ENCODE measurements at regions not wholly inside any gene's neighbourhood (a gene's known extent, or its start where the extent isn't known, plus 50 kb on each side); places are given as distances from the start of the nearest gene placed in this dataset.
A peak's percentile ranks its signal among the peaks of the same experiment; 100 is the strongest.

DNA sequence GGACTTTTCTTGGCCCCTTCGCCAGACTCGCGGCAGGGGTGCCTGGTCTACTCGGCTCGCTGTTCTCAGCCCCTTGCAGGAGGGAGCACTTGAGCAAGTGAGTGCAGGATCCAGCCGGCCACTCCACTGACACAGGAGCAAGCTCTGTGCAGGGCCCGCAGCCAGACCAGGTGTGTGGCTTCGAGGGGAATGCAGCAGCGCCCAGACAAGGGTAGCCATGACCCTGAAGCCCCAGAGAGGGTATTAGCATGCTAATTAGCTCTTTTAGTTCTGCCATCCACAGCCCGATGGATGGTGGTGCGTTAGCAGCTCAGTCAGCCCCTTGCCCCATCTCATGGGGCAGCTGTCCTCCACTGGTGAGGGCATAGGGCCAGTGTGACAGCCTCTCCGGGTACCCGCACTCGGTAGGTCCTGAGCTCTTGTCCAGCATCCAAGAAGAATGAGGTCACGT lies 103.2 kb upstream of the HS6ST1 start:
- Histone ChIP-seq H3K4me1 (peaks cover 0 to 8% (median 0%) of the 10 kb centered on the region in 3 donors), H3K36me3 (no peaks in the 10 kb centered on the region), H3K9me3 (peaks cover 0 to 18% (median 0%) of the 10 kb centered on the region in 3 donors), H3K27ac (no peak overlapping the region), H3K27me3 (no peaks in the 10 kb centered on the region), H3K4me3 (no peak overlapping the region)
- ATAC-seq: no peak
- 80 to 90% methylated on average over 1 to 2 of the region's 15 CpGs for WGBS, 2 donors (ENCODE audit: low coverage in 1 of 2)
- TF ChIP-seq POLR2A (IDR thresholded peaks at IDR 0.05): no peak
- no peak for TF ChIP-seq POLR2AphosphoS5 (IDR thresholded peaks at IDR 0.05)
- TF ChIP-seq, protein P1, sequence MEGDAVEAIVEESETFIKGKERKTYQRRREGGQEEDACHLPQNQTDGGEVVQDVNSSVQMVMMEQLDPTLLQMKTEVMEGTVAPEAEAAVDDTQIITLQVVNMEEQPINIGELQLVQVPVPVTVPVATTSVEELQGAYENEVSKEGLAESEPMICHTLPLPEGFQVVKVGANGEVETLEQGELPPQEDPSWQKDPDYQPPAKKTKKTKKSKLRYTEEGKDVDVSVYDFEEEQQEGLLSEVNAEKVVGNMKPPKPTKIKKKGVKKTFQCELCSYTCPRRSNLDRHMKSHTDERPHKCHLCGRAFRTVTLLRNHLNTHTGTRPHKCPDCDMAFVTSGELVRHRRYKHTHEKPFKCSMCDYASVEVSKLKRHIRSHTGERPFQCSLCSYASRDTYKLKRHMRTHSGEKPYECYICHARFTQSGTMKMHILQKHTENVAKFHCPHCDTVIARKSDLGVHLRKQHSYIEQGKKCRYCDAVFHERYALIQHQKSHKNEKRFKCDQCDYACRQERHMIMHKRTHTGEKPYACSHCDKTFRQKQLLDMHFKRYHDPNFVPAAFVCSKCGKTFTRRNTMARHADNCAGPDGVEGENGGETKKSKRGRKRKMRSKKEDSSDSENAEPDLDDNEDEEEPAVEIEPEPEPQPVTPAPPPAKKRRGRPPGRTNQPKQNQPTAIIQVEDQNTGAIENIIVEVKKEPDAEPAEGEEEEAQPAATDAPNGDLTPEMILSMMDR (IDR thresholded peaks at IDR 0.05): no peak
- no peak for TF ChIP-seq EP300 (IDR thresholded peaks at IDR 0.05)

DNA sequence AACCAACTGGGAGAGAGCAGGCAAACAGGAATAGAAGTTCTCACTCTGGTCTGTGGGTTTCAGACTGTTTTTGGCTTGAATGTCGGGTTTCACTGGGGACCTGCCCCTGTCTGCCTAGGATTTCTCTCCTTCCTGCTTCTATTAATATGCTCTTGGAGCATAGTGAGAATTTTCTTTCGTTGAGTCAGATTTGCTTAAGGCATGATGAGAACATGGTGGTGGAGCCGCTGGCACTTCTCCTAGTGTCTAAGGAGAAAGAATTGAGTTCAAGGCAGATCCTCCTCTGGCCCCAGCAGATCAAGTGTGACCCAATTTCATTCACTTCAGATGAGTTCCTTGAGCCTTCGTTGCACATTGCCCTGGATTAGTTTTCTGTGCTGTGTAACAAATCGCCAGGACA lies 103.9 kb upstream of the HS6ST1 start:
- Histone ChIP-seq H3K27ac (no peak overlapping the region), H3K4me1 (peaks cover 0 to 8% (median 0%) of the 10 kb centered on the region in 3 donors), H3K4me3 (no peak overlapping the region), H3K27me3 (no peaks in the 10 kb centered on the region), H3K36me3 (no peaks in the 10 kb centered on the region), H3K9me3 (peaks cover 0 to 18% (median 0%) of the 10 kb centered on the region in 3 donors)
- WGBS, 2 donors (ENCODE audit: low coverage in 1 of 2): 70 to 71% methylated on average over 5 of the region's 5 CpGs
- peak; percentile 36 for ATAC-seq
- TF ChIP-seq EP300 (IDR thresholded peaks at IDR 0.05): no peak
- TF ChIP-seq, protein P1 (IDR thresholded peaks at IDR 0.05): no peak
- no peak for TF ChIP-seq POLR2AphosphoS5 (IDR thresholded peaks at IDR 0.05)
- no peak for TF ChIP-seq POLR2A (IDR thresholded peaks at IDR 0.05)

DNA sequence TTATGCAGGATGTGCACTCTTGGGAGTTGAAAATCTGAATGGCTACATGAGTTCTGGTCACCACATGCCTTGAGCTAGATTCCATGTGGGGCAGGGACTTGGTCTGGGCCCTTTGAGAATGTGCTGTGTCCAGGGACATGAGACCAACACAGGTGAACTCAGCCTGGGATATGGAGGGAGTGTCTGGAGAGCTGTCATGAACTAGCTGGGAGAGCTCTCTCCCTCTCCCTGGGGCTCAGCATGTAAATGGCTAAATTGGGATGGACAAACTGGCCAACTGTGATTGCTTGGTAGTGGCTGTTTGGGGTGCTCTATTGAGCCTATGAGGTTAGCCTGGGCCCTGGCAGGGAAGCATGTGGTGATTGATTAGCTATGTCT lies 105.1 kb upstream of the HS6ST1 start:
- ATAC-seq: no peak
- Histone ChIP-seq H3K9me3 (peaks cover 0 to 18% (median 0%) of the 10 kb centered on the region in 3 donors), H3K27ac (no peak overlapping the region), H3K27me3 (no peaks in the 10 kb centered on the region), H3K4me3 (no peak overlapping the region), H3K36me3 (no peaks in the 10 kb centered on the region), H3K4me1 (peaks cover 0 to 8% (median 0%) of the 10 kb centered on the region in 3 donors)
- TF ChIP-seq POLR2AphosphoS5 (IDR thresholded peaks at IDR 0.05) (no peak), POLR2A (IDR thresholded peaks at IDR 0.05) (no peak), EP300 (IDR thresholded peaks at IDR 0.05) (no peak)
- TF ChIP-seq, protein P1 (IDR thresholded peaks at IDR 0.05): no peak

DNA sequence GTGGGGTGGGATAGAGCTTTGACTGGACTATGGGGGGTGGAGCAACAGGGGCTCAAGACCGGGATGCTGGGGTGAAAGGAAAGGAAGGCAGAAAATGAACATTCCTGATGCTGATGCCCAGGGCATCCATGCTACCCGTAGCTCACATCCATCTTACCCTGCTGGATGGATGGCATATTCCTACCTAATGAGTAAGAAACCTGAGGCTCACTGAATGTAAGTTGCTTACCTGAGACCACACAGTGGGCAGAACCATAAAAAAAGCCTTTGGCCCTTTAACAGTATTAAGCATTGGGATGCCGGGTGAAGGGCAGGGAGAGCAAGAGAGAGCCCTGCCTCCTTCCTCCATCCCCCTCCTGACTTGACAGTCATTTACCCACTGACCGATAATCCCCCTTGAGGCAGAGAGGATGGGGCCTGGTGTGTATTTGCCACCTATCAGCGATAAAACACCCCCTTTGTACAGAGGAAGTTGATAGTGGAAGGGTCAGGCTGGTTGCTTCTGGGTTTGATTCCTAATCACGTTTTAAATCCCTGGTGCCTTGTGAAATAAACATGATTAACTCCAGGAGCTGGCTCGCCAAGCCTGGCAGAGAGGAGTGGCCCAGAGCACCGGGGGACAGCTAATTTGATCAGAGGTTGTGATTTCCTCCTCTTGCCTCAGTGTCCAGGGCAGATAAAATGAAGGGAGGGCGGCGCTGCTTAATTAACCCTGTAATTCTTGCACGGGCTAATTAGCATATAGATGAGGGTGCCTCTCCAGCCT lies 105.9 kb upstream of the HS6ST1 start:
- no peak for TF ChIP-seq POLR2A (IDR thresholded peaks at IDR 0.05)
- WGBS, 2 donors (ENCODE audit: low coverage in 1 of 2): 68 to 97% methylated on average over 6 to 9 of the region's 11 CpGs

DNA sequence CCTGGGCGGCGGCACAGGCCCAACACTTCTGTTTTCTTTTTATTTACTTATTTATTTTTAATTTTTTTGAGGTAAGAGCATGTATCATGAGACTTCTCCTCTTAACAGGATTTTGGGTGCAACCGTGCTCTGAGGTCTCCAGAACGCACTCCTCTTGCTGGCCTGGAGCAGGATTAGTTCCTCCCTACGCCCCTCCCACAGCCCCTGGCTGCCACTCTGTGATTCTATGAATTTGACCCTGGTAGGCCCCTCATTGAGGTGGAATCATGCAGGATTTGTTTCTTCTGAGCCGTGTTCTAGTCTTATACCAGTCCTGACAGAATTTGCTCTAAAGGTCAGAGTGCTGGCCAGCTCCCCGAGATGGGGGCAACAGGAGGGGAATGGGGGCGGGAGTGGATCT lies 106.5 kb upstream of the HS6ST1 start:
- no peak overlapping the region for H3K27ac ChIP-seq
- peaks cover 0 to 8% (median 0%) of the 10 kb centered on the region in 3 donors for H3K4me1 ChIP-seq
- H3K36me3 ChIP-seq: no peaks in the 10 kb centered on the region
- H3K9me3 ChIP-seq: peaks cover 0 to 29% (median 0%) of the 10 kb centered on the region in 3 donors
- TF ChIP-seq POLR2AphosphoS5 (IDR thresholded peaks at IDR 0.05): no peak
- no peak for TF ChIP-seq POLR2A (IDR thresholded peaks at IDR 0.05)
- TF ChIP-seq EP300 (IDR thresholded peaks at IDR 0.05): no peak
- TF ChIP-seq, protein P1 (IDR thresholded peaks at IDR 0.05): no peak
- no peak overlapping the region for H3K4me3 ChIP-seq
- 91 to 100% methylated on average over 4 of the region's 8 CpGs for WGBS, 2 donors (ENCODE audit: low coverage in 1 of 2)
- no peaks in the 10 kb centered on the region for H3K27me3 ChIP-seq
- ATAC-seq: no peak

More for the DNA sequence above, 105.9 kb upstream of the HS6ST1 start:
- H3K4me1 ChIP-seq: peaks cover 0 to 8% (median 0%) of the 10 kb centered on the region in 3 donors
- ATAC-seq: no peak
- no peaks in the 10 kb centered on the region for H3K36me3 ChIP-seq
- no peaks in the 10 kb centered on the region for H3K27me3 ChIP-seq
- peaks cover 0 to 23% (median 0%) of the 10 kb centered on the region in 3 donors for H3K9me3 ChIP-seq
- no peak overlapping the region for H3K27ac ChIP-seq
- no peak overlapping the region for H3K4me3 ChIP-seq

All from gastroesophageal sphincter (tissue), 4 donors.